AG04450 (cell line): ENCODE measurements at regions not wholly inside any gene's neighbourhood (a gene's known extent, or its start where the extent isn't known, plus 50 kb on each side); places are given as distances from the start of the nearest gene placed in this dataset.

Experiments
- CTCF ChIA-PET: fragments of 300-600, 350-600 bp; formaldehyde crosslinking; extraction: SDS; loops from one replicate; lab custom pipeline; 2022; ENCODE audit warnings: antibody characterized with exemption, inconsistent platforms; lab: Charles Lee
- POLR2A ChIA-PET: fragments of 350-600 bp; formaldehyde crosslinking; extraction: SDS; loops from one replicate; lab custom pipeline; 2021; ENCODE audit warnings: antibody characterized with exemption, inconsistent platforms; lab: Yijun Ruan, JAX
- DNase-seq: peaks from one replicate; pipeline ENCODE4 v3.0.0-alpha.2; 2011; ENCODE audit warnings: low read depth, low spot score
- H3K27ac ChIP-seq: one replicate; pipeline ENCODE4 v1.5.1; 2012; ENCODE audit warnings: low read depth, low read length, control low read depth
- H3K27me3 ChIP-seq: one replicate; pipeline ENCODE4 v1.6.0; 2012; ENCODE audit warnings: low read length; ENCODE audit not compliant: control insufficient read depth, insufficient read depth
- H3K4me3 ChIP-seq: 2 replicates; pipeline ENCODE4 v1.5.1; 2011; ENCODE audit warnings: mild to moderate bottlenecking, low read depth, low read length, control low read depth
- H3K9me3 ChIP-seq: 2 replicates; pipeline ENCODE4 v1.5.1; 2012; ENCODE audit warnings: low read length; ENCODE audit not compliant: control insufficient read depth, insufficient read depth
- TF ChIP-seq, protein P1 (sequence below): IDR thresholded peaks from 2 replicates; pipeline ENCODE4 v1.5.1; 2011; ENCODE audit warnings: low read depth, low read length, control low read depth, inconsistent platforms

DNA sequence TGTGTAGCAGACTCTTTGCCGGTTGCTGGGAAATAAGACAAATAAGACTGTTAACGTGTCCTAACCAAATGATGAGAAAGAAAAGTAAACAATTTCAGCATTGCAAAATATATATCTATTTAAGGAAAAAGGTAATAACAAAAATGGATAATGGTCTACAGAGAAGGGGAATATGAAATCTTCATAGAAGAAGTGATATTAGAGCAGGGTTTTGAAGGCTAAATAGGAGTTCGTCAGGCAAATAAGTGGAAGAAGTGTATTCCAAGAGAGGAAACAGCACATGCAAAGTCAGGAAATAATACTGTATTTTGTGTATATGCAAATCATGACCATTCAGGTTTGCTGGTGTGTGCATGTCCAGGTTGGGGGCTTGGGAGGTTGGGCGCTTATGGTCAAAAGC is 55.3 kb upstream of the OSBPL3 start:
- DNase-seq = no peak
- TF ChIP-seq, protein P1, sequence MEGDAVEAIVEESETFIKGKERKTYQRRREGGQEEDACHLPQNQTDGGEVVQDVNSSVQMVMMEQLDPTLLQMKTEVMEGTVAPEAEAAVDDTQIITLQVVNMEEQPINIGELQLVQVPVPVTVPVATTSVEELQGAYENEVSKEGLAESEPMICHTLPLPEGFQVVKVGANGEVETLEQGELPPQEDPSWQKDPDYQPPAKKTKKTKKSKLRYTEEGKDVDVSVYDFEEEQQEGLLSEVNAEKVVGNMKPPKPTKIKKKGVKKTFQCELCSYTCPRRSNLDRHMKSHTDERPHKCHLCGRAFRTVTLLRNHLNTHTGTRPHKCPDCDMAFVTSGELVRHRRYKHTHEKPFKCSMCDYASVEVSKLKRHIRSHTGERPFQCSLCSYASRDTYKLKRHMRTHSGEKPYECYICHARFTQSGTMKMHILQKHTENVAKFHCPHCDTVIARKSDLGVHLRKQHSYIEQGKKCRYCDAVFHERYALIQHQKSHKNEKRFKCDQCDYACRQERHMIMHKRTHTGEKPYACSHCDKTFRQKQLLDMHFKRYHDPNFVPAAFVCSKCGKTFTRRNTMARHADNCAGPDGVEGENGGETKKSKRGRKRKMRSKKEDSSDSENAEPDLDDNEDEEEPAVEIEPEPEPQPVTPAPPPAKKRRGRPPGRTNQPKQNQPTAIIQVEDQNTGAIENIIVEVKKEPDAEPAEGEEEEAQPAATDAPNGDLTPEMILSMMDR = no peak
- Histone ChIP-seq H3K27me3 (no peaks in the 10 kb centered on the region), H3K27ac (no peak overlapping the region), H3K4me3 (no peak overlapping the region), H3K9me3 (no peaks in the 10 kb centered on the region)
- CTCF ChIA-PET = interaction anchor here (0.6 kb wide), 1 partner anchor 22 kb away, joined by 3 read pairs; no protein-coding TSS in a partner anchor
- POLR2A ChIA-PET = no interaction called here

DNA sequence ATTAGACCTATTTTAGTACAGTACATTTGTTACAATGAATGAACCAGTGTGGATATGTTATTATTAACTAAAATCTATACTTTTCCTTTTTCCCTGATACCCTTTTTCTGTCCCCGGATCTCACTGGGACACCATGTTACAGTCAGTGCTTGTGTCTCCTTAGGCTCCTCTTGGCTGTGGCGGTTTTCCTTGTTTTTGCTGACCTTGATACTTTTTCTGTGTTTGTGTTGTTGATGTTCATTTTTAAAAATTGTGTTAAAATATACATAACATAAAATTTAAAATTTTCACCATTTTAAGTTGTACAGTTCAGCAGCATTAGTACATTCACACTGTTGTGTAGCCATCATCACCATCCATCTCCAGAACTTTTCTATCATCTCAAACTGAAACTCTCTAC is 54.2 kb upstream of the OSBPL3 start:
- no peaks in the 10 kb centered on the region for H3K9me3 ChIP-seq
- POLR2A ChIA-PET = no interaction called here

DNA sequence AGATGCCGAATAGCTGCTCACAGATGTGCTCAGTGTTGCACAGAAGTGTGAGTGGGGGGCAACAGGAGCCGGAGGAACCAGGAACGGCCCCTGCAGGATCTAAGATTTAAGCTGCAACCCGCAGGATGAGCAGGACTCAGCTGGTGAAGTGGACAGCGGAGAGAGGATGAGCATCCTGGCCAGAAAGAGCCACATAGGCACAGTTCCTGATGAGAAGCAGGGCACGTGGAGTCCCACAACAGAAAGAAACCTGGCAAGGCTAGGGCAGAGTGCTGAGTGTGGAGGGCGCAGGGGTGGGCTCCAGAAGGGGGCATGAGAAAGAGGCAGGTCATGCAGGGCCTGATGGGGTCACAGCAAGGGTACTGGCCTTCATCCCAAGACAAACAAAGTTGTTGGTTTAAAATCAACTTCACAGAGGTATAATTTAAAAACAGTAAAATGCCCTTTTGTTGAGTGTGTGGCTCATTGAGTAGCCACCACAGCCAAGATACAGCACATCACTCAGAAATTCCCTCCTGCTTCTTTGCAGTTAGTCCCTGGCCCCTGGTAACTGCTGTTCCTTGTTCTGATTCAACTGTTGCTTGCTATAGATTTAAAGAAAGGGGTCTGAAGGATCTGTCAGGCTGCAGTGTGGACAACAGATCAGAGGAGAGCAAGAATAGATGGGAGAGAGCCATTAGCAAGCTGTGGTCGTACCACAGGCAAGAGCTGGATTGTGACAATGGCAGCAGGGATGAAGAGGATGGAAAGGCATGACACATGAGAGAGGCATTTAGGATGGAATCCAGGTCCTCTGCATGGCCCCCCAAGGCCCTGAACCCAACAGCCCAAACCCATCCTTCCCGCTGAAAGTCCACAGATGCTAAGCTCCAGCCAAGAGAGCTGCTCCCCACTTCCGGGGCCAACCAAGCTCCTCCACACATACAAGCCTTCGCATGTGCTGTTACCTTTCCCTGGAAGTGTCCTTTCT is 53.1 kb upstream of the OSBPL3 start:
- H3K4me3 ChIP-seq = no peak overlapping the region
- H3K27me3 ChIP-seq = no peaks in the 10 kb centered on the region
- H3K9me3 ChIP-seq = no peaks in the 10 kb centered on the region
- TF ChIP-seq, protein P1 = no peak
- POLR2A ChIA-PET = no interaction called here
- CTCF ChIA-PET = interaction anchor here (0.7 kb wide), 1 partner anchor 65 kb away, joined by 3 read pairs; no protein-coding TSS in a partner anchor
- no peak for DNase-seq
- no peak overlapping the region for H3K27ac ChIP-seq

More for the DNA sequence above, 54.2 kb upstream of the OSBPL3 start:
- CTCF ChIA-PET = no interaction called here
- DNase-seq = no peak
- H3K4me3 ChIP-seq = no peak overlapping the region
- no peak overlapping the region for H3K27ac ChIP-seq
- H3K27me3 ChIP-seq = no peaks in the 10 kb centered on the region
- TF ChIP-seq, protein P1 = no peak

DNA sequence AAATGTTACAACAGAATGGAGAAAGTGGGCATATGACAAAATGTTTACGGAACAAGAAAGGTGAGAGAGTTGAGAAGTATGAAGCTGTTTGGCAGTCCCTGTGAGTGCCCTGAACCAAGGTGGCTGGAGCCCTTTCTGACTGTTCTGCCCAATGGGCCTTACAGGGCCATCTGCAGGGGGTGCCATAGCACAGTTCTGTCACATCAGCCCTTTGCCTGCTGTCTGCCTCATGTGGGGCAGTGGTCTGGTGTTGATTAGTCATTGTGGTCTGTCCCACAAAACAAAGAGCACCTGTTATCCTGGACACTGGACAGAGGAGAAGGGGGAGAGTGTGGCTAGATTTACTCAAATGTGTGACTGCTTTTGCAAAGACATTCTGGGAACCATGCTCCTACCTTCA is 51.5 kb upstream of the OSBPL3 start:
- POLR2A ChIA-PET = no interaction called here
- no peaks in the 10 kb centered on the region for H3K27me3 ChIP-seq
- CTCF ChIA-PET = interaction anchor here (1.0 kb wide), 1 partner anchor 62 kb away, joined by 3 read pairs; no protein-coding TSS in a partner anchor
- no peak for DNase-seq
- no peak overlapping the region for H3K4me3 ChIP-seq
- TF ChIP-seq, protein P1 = no peak
- no peaks in the 10 kb centered on the region for H3K9me3 ChIP-seq
- H3K27ac ChIP-seq = no peak overlapping the region

DNA sequence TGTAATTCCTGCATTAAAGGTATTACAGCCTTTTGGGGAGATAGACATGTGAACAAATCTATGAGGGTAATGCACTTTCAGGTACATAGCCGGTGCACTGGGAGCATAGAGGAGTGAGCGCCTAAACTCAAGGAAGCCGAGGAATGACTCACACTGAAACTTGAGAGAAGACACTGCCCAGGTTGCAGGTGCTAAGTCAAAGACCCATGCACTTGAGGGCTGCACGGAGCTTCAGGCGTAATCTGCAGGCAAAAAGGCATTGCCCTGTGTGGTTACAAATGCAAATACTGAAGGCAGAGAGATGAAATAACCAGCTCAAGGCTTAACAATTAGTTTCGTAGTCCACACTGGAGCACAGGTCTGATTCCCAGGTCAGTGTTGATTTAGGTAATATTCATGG is 51.0 kb upstream of the OSBPL3 start:
- no peak for DNase-seq
- Histone ChIP-seq H3K27ac (no peak overlapping the region), H3K4me3 (no peak overlapping the region), H3K9me3 (no peaks in the 10 kb centered on the region), H3K27me3 (no peaks in the 10 kb centered on the region)
- ChIA-PET CTCF (interaction anchor here (1.0 to 1.1 kb wide), 4 partner anchors 40 to 211 kb away, joined by 3 to 6 read pairs (median 3); no protein-coding TSS in a partner anchor), POLR2A (no interaction called here)
- TF ChIP-seq, protein P1 = no peak
